A549 (cell line): ENCODE measurements at regions not wholly inside any gene's neighbourhood (a gene's known extent, or its start where the extent isn't known, plus 50 kb on each side); places are given as distances from the start of the nearest gene placed in this dataset.

ENCODE experiments used
- CHD4 ChIP-seq: fragments of 200-600 bp; sonication (generic); IDR thresholded peaks from 2 replicates; pipeline ENCODE4 v1.6.1; 2016; ENCODE audit warnings: antibody characterized with exemption, mild to moderate bottlenecking, borderline replicate concordance
- CTCF ChIP-seq: fragments of >200 bp; sonication (Bioruptor Twin); formaldehyde crosslinking; IDR thresholded peaks from 3 replicates; pipeline ENCODE4 v1.5.1; 2016
- ESRRA ChIP-seq: fragments of 150-350 bp; IDR thresholded peaks from 2 replicates; pipeline ENCODE4 v1.6.1; 2014; ENCODE audit warnings: mild to moderate bottlenecking, low read length, borderline replicate concordance
- JUN ChIP-seq, 2 experiments: fragments of >200 bp; sonication (Bioruptor Twin); formaldehyde crosslinking; IDR thresholded peaks; 2 replicates in 1 of 2; 3 replicates in 1 of 2; pipeline ENCODE4 v1.6.1; 2016 to 2017
- POLR2AphosphoS2 ChIP-seq: conservative IDR thresholded peaks from 2 replicates; pipeline ENCODE4 v1.6.1; 2012; ENCODE audit warnings: low read length, improper control_type of control experiment, inconsistent platforms

- TF ChIP-seq CTCF (no peak), JUN (IDR thresholded peaks at IDR 0.05) (no peak; a peak in 1 of 5 replicates), ESRRA (no peak), POLR2AphosphoS2 (no peak), CHD4 (no peak; the same call in 1 of the 2 replicates)
Measured at GRCh38 chr17:77424585-77425344, 284.0 kb downstream of the SEC14L1 start.
